PFSK-1 (cell line): ENCODE measurements at regions not wholly inside any gene's neighbourhood (a gene's known extent, or its start where the extent isn't known, plus 50 kb on each side); places are given as distances from the start of the nearest gene placed in this dataset.

Source experiments
- FOXP2 ChIP-seq: optimal IDR thresholded peaks from 2 replicates; pipeline ENCODE3; 2011; ENCODE audit warnings: borderline replicate concordance, control low read depth, inconsistent platforms; ENCODE audit not compliant: insufficient read depth; ENCODE audit errors: extremely low read length, extremely low read depth
- POLR2AphosphoS5 ChIP-seq: IDR thresholded peaks from 2 replicates; pipeline ENCODE4 v1.6.1; 2012; ENCODE audit warnings: low read depth, mild to moderate bottlenecking, control low read depth, low read length, moderate library complexity
- SIN3A ChIP-seq: IDR thresholded peaks from 2 replicates; pipeline ENCODE4 v1.6.1; 2012; ENCODE audit warnings: mild to moderate bottlenecking, low read length, moderate library complexity, borderline replicate concordance; ENCODE audit not compliant: insufficient read depth
- TAF1 ChIP-seq: IDR thresholded peaks from 2 replicates; pipeline ENCODE4 v1.6.1; 2012; ENCODE audit warnings: low read length, control low read depth, borderline replicate concordance; ENCODE audit not compliant: insufficient read depth
- TF ChIP-seq, protein P1 (sequence below), 2 experiments: IDR thresholded peaks; 2 replicates each; pipeline versions ENCODE4 v1.6.1 to v1.8.0; 2011 to 2012; ENCODE audit warnings: low read depth in 2 of 2, low read length in 2 of 2, control low read depth in 1 of 2, inconsistent platforms in 1 of 2, mild to moderate bottlenecking in 1 of 2, moderate library complexity in 1 of 2; ENCODE audit not compliant: insufficient read depth in 1 of 2

GRCh38 chr6:90952176-90952575 is 365.3 kb upstream of the MAP3K7 start:
- TF ChIP-seq, protein P1, sequence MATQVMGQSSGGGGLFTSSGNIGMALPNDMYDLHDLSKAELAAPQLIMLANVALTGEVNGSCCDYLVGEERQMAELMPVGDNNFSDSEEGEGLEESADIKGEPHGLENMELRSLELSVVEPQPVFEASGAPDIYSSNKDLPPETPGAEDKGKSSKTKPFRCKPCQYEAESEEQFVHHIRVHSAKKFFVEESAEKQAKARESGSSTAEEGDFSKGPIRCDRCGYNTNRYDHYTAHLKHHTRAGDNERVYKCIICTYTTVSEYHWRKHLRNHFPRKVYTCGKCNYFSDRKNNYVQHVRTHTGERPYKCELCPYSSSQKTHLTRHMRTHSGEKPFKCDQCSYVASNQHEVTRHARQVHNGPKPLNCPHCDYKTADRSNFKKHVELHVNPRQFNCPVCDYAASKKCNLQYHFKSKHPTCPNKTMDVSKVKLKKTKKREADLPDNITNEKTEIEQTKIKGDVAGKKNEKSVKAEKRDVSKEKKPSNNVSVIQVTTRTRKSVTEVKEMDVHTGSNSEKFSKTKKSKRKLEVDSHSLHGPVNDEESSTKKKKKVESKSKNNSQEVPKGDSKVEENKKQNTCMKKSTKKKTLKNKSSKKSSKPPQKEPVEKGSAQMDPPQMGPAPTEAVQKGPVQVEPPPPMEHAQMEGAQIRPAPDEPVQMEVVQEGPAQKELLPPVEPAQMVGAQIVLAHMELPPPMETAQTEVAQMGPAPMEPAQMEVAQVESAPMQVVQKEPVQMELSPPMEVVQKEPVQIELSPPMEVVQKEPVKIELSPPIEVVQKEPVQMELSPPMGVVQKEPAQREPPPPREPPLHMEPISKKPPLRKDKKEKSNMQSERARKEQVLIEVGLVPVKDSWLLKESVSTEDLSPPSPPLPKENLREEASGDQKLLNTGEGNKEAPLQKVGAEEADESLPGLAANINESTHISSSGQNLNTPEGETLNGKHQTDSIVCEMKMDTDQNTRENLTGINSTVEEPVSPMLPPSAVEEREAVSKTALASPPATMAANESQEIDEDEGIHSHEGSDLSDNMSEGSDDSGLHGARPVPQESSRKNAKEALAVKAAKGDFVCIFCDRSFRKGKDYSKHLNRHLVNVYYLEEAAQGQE (IDR thresholded peaks at IDR 0.05; ENCODE audit: insufficient read depth in 1 of 2, low read depth in 2 of 2, low read length in 2 of 2) = no peak
- TF ChIP-seq POLR2AphosphoS5 (no peak), TAF1 (no peak), FOXP2 (no peak), SIN3A (no peak)
